ENCODE measurements at regions not wholly inside any gene's neighbourhood (a gene's known extent, or its start where the extent isn't known, plus 50 kb on each side); places are given as distances from the start of the nearest gene placed in this dataset.
A peak's percentile ranks its signal among the peaks of the same experiment; 100 is the strongest.

DNA sequence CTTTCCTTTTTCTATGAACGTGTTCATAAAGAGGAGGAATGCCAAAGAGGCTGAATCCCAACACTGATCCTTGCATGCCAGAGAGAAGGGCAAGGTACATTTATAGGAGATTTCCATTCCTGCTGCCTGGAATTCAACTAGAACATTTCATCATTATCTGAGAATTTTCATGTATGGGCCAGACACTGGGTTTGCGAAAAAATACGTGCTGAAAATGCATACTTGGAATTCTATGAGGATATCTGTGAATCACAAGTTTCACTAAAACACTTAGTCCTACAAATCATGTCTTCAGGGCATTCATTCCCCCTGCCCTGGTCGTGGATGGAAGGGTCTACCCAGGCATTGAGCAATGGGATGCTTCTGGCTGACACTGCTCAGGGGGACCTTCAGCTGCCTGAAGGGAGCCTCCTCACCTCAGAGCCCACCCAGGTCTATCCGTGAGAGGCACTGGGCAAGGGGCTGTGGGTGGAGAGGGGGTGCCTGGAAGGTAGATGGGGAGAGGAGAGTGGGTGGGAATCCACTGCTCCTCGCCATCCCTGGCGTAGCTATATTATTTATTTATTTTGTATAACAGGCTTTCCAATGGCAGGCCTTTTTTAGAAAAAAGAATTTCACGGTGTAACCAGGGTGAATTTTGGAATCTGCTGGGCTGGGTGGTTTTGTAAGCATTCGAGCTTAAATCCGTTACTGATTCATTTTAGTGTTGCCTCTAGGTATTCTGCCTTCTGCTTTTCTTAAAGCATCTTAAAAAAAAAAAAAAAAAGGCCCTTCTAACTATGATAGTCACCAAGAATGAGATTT lies 560.6 kb upstream of the ID2 start:
- no peak for ATAC-seq
- intact Hi-C loops (cut with DNase I) = loop anchor here in 1 of 10 donors (10.0 kb wide), 1 partner anchor 564 kb away; the partner anchor contains the start of gene ID2
- Histone ChIP-seq H3K36me3 (no peaks in the 10 kb centered on the region), H3K27ac (peak overlapping the region in 1 of 12 donors; percentile 4), H3K4me3 (no peak overlapping the region), H3K4me1 (peaks cover 0 to 29% (median 14%) of the 10 kb centered on the region in 12 donors), H3K27me3 (no peaks in the 10 kb centered on the region), H3K9me3 (no peaks in the 10 kb centered on the region)
- no peak for DNase-seq
- no peak for TF ChIP-seq CTCF (IDR thresholded peaks at IDR 0.05)
- TF ChIP-seq POLR2A (IDR thresholded peaks at IDR 0.05) = no peak
- WGBS, 4 donors = 92 to 95% (median 93%) methylated on average over 10 of the region's 10 CpGs

GRCh38 chr2:8121826-8122513 lies 559.9 kb upstream of the ID2 start:
- ATAC-seq (no peak), DNase-seq (no peak)
- TF ChIP-seq CTCF (IDR thresholded peaks at IDR 0.05) (no peak), POLR2A (IDR thresholded peaks at IDR 0.05) (no peak)
- Histone ChIP-seq H3K4me3 (no peak overlapping the region), H3K9me3 (peaks cover 0 to 3% (median 0%) of the 10 kb centered on the region in 12 donors), H3K27me3 (no peaks in the 10 kb centered on the region), H3K4me1 (peaks cover 0 to 29% (median 12%) of the 10 kb centered on the region in 12 donors), H3K27ac (peak overlapping the region in 5 of 12 donors; percentile 2 to 13 (median 5)), H3K36me3 (no peaks in the 10 kb centered on the region)
- intact Hi-C loops (cut with DNase I) = loop anchor here in 1 of 10 donors (10.0 kb wide), 1 partner anchor 563 kb away; the partner anchor contains the start of gene ID2
- 62 to 69% (median 67%) methylated on average over 5 of the region's 5 CpGs for WGBS, 4 donors

DNA sequence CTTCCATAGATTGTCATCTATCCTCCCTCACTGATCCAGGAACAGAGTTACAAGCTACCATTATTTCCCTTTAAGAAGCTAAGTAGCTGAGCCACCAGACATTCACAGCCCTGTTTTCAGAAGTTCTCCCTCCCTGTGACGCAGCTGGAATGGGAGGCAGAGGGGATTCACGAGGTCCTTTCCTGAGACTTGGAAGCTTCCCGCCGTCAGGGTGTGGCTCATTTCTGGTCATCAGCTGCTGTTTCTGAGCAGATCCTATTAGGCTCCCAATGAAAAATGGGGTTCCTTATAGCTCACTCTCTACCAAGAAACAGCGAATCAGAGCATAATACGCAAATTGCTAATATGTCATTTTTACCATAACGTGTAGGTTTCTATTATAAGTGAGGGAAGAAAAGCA lies 559.3 kb upstream of the ID2 start:
- DNase-seq = peak in 3 of 5 donors; percentile 27 to 38 (median 32)
- 45 to 59% (median 56%) methylated on average over 7 of the region's 7 CpGs for WGBS, 4 donors
- H3K27ac ChIP-seq = peak overlapping the region in 4 of 12 donors; percentile 2 to 13 (median 8)

More for the DNA sequence above, 559.3 kb upstream of the ID2 start:
- Histone ChIP-seq H3K4me3 (no peak overlapping the region), H3K36me3 (no peaks in the 10 kb centered on the region), H3K9me3 (peaks cover 0 to 5% (median 0%) of the 10 kb centered on the region in 12 donors), H3K27me3 (no peaks in the 10 kb centered on the region), H3K4me1 (peaks cover 0 to 29% (median 12%) of the 10 kb centered on the region in 12 donors)
- intact Hi-C loops (cut with DNase I) = loop anchor here in 1 of 10 donors (10.0 kb wide), 1 partner anchor 562 kb away; the partner anchor contains the start of gene ID2
- ATAC-seq = peak in 2 of 4 donors; percentile 29 to 70
- no peak for TF ChIP-seq CTCF (IDR thresholded peaks at IDR 0.05)
- TF ChIP-seq POLR2A (IDR thresholded peaks at IDR 0.05) = no peak

Measured in heart left ventricle (tissue), 16 donors.